ENCODE measurements at regions not wholly inside any gene's neighbourhood (a gene's known extent, or its start where the extent isn't known, plus 50 kb on each side); places are given as distances from the start of the nearest gene placed in this dataset.

- TF ChIP-seq ZNF274 (IDR thresholded peaks at IDR 0.05; ENCODE audit: low read depth, low read length) = no peak
- TF ChIP-seq YY1 (IDR thresholded peaks at IDR 0.05; ENCODE audit: insufficient read depth, insufficient read length) = no peak
- no peak for TF ChIP-seq SUZ12 (IDR thresholded peaks at IDR 0.05; ENCODE audit: extremely low read depth, insufficient read depth, insufficient read length)
These were observed 617.6 kb downstream of the NYAP2 start for GRCh38 chr2:226017107-226017506.
